Liver (tissue), 3 donors: ENCODE measurements at regions not wholly inside any gene's neighbourhood (a gene's known extent, or its start where the extent isn't known, plus 50 kb on each side); places are given as distances from the start of the nearest gene placed in this dataset.

Experiments used
- ATF3 ChIP-seq: IDR thresholded peaks from 2 replicates; pipeline ENCODE4 v1.6.1; 2016; ENCODE audit warnings: antibody characterized with exemption
- CTCF ChIP-seq: fragments of 150-350 bp; IDR thresholded peaks from 2 replicates; pipeline ENCODE4 v1.5.1; 2017; ENCODE audit warnings: improper control_type of control experiment, low read depth, low read length; ENCODE audit not compliant: missing input control
- FOXA1 ChIP-seq: IDR thresholded peaks from 2 replicates; pipeline ENCODE4 v1.6.1; 2016; ENCODE audit warnings: antibody characterized with exemption
- GABPA ChIP-seq, 2 donors: IDR thresholded peaks in 1 of 2; conservative IDR thresholded peaks in 1 of 2; 2 replicates each; pipeline ENCODE4 v1.6.1; 2016; ENCODE audit warnings: antibody characterized with exemption in 2 of 2, mild to moderate bottlenecking in 1 of 2, moderate library complexity in 1 of 2
- HNF4A ChIP-seq, 2 donors: conservative IDR thresholded peaks; 2 replicates each; pipeline ENCODE4 v1.6.1; 2016; ENCODE audit warnings: antibody characterized with exemption in 2 of 2, mild to moderate bottlenecking in 2 of 2
- HNF4G ChIP-seq: IDR thresholded peaks from 2 replicates; pipeline ENCODE4 v1.6.1; 2016; ENCODE audit warnings: antibody characterized with exemption
- JUND ChIP-seq, 2 donors: IDR thresholded peaks; 2 replicates each; pipeline ENCODE4 v1.6.1; 2016; ENCODE audit warnings: antibody characterized with exemption in 2 of 2
- MAX ChIP-seq: IDR thresholded peaks from 2 replicates; pipeline ENCODE4 v1.6.1; 2016; ENCODE audit warnings: antibody characterized with exemption
- REST ChIP-seq: IDR thresholded peaks from 2 replicates; pipeline ENCODE4 v1.6.1; 2016; ENCODE audit warnings: antibody characterized with exemption, mild to moderate bottlenecking
- SP1 ChIP-seq: IDR thresholded peaks from 2 replicates; pipeline ENCODE4 v1.6.1; 2018; ENCODE audit warnings: antibody characterized with exemption, mild to moderate bottlenecking
- TAF1 ChIP-seq: conservative IDR thresholded peaks from 2 replicates; pipeline ENCODE4 v1.6.1; 2016; ENCODE audit warnings: antibody characterized with exemption, mild to moderate bottlenecking
- YY1 ChIP-seq: IDR thresholded peaks from 2 replicates; pipeline ENCODE4 v1.6.1; 2016; ENCODE audit warnings: antibody characterized with exemption, mild to moderate bottlenecking
- ZBTB33 ChIP-seq: IDR thresholded peaks from 2 replicates; pipeline ENCODE4 v1.6.1; 2016; ENCODE audit warnings: antibody characterized with exemption
- donor health status: healthy.
- donor health status: healthy.

GRCh38 chr2:146634230-146635097 lies 1210.4 kb upstream of the ACVR2A start:
- TF ChIP-seq ZBTB33 (no peak), CTCF (no peak), ATF3 (no peak), JUND (IDR thresholded peaks at IDR 0.05) (no peak), REST (no peak), HNF4G (no peak), FOXA1 (no peak), MAX (no peak), TAF1 (no peak), YY1 (no peak), SP1 (no peak), GABPA (IDR thresholded peaks at IDR 0.05 in 1 of 2, conservative IDR thresholded peaks at IDR 0.05 in 1 of 2) (no peak), HNF4A (conservative IDR thresholded peaks at IDR 0.05) (no peak)
